ENCODE measurements at regions not wholly inside any gene's neighbourhood (a gene's known extent, or its start where the extent isn't known, plus 50 kb on each side); places are given as distances from the start of the nearest gene placed in this dataset.
"Not testable (repeated sequence)": the region's sequence is repeated elsewhere in the genome, so short reads cannot be mapped to it uniquely, and the experiment has no call there.

- not testable (repeated sequence) for H3K9me3 Mint-ChIP-seq, H3K4me3 Mint-ChIP-seq, H3K36me3 Mint-ChIP-seq, DNase-seq, H3K27me3 Mint-ChIP-seq, H3K27ac Mint-ChIP-seq
- H3K4me1 Mint-ChIP-seq: peaks cover 18% of the 10 kb centered on the region
Observed at GRCh38 chr6:5836597-5836996, 170.1 kb downstream of the NRN1 start.

DNA sequence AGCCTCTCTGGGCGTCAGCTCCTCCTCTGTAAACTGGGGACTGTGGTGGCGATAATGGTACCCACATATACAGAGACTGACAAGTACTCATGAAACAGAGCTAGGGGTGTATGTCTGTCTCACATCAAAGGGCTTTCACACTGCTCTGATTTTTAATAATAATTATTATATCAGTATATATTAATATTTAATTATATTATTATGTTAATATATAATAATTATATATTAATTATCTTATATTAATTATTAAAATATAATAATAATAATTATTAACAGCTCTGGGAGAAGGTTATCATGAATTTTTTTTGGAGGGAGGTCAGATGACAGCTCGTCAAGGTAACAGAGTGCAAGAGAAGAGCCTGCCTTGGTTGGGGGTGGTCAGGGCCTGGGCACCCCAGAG is 173.6 kb downstream of the NRN1 start:
- H3K4me3 Mint-ChIP-seq: no peak overlapping the region
- H3K4me1 Mint-ChIP-seq: peaks cover 44% of the 10 kb centered on the region
- H3K27me3 Mint-ChIP-seq: no peaks in the 10 kb centered on the region
- no peak for DNase-seq
- no peak overlapping the region for H3K27ac Mint-ChIP-seq
- no peaks in the 10 kb centered on the region for H3K9me3 Mint-ChIP-seq
- H3K36me3 Mint-ChIP-seq: peaks cover 5% of the 10 kb centered on the region

GRCh38 chr6:5832668-5833067 is 174.1 kb downstream of the NRN1 start:
- Mint-ChIP-seq H3K27me3 (no peaks in the 10 kb centered on the region), H3K4me3 (no peak overlapping the region), H3K4me1 (peaks cover 44% of the 10 kb centered on the region), H3K36me3 (peaks cover 5% of the 10 kb centered on the region), H3K27ac (peak overlapping the region; percentile 87), H3K9me3 (no peaks in the 10 kb centered on the region)
- no peak for DNase-seq

GRCh38 chr6:5831219-5831862 is 175.4 kb downstream of the NRN1 start:
- peak; percentile 42 for DNase-seq
- not testable (repeated sequence) for H3K27me3 Mint-ChIP-seq, H3K36me3 Mint-ChIP-seq, H3K9me3 Mint-ChIP-seq
- Mint-ChIP-seq H3K27ac (peak overlapping the region; percentile 87), H3K4me1 (peaks cover 44% of the 10 kb centered on the region), H3K4me3 (peak overlapping the region; percentile 7)

DNA sequence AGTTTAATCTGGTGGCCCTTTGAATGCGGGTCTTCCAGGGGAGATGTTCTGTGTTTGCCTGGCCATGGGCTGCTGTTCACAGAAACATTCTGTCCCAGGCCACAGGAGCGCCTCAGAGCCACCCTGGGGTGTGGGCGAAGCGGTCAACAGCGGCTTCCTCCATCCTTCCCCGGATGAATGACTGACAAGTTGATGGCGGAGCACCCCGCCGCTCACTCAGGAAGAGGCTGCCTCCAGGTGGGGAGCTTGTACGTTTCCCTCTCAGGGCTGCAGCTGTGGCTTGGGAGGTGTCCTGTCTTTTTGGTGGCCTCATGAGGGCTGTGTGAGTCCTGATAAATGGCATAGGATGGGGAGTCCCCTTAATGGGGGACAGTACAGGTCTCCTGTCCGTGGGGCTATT is 178.4 kb downstream of the NRN1 start:
- peaks cover 5% of the 10 kb centered on the region for H3K36me3 Mint-ChIP-seq
- H3K27ac Mint-ChIP-seq: no peak overlapping the region
- H3K4me3 Mint-ChIP-seq: no peak overlapping the region
- no peaks in the 10 kb centered on the region for H3K27me3 Mint-ChIP-seq
- no peaks in the 10 kb centered on the region for H3K9me3 Mint-ChIP-seq
- DNase-seq: no peak
- peaks cover 52% of the 10 kb centered on the region for H3K4me1 Mint-ChIP-seq

DNA sequence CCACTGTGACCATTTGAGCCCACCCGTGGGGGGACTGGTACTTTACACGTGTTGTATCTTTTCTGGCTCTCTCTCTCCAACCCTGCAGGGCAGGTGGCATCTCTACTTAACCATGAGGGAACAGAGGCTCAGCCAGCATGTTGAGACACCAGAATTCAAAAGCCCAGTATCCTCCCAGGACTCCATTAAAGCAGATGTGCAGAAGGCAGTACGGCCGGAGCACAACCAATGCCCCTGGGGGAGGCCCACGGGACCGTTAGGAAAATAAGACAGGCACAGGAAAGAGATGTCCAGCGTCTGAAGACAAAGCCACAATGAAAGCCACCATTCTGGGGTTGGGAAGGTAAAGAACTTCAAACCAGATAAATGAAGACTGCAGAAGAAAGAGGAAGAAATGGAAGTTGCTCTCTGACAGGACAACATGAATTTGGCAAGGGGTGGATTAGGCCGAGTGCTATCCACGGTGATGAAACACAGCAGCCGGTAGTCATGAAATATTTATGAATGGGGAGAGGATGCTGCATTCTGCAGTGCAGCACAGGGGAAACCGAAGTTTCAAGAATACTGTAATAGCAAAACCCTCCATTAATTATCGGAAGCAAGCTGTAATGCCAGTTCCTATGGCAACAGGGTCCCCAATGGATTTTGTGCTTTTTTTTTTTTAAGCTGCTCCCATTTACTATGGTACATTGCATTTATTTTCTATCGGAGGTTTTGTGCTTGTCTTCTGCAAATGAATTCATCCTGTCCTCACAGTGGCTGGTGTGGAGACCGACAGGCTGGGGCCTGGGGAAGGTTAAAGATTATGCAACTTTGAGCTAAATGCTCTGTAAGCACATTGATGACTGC is 179.4 kb downstream of the NRN1 start:
- no peak for DNase-seq
- peaks cover 44% of the 10 kb centered on the region for H3K4me1 Mint-ChIP-seq
- no peaks in the 10 kb centered on the region for H3K9me3 Mint-ChIP-seq
- H3K36me3 Mint-ChIP-seq: peaks cover 6% of the 10 kb centered on the region
- no peak overlapping the region for H3K27ac Mint-ChIP-seq
- no peaks in the 10 kb centered on the region for H3K27me3 Mint-ChIP-seq
- H3K4me3 Mint-ChIP-seq: no peak overlapping the region

DNA sequence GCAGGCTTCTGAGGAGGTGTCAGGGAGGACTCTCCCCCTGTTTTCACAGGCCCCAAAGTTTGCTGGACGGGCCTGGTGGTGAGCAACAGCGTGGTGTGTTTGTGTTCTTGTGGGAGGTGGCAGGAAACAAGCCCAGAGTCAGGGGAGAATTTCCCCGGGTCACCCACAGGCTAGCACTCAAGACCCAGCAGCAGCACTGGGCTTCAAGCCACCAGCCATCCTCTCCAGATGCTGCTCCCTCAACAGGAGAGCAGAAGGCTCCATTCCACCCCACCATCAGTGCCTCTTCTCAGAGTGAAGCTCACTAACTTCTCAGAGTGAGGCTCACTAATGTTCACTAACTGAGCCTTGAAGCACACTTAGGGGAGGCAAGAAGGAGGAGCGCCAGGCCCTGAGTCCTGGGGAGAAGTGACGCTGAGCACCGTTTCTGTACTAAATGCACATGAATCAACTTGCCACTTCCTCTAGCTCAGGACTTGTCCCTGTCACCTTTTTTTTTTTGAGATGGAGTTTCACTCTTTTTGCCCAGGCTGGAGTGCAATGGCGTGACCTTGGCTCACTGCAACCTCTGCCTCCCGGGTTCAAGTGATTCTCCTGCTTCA is 182.2 kb downstream of the NRN1 start:
- not testable (repeated sequence) for H3K36me3 Mint-ChIP-seq, H3K4me3 Mint-ChIP-seq, H3K27me3 Mint-ChIP-seq, H3K9me3 Mint-ChIP-seq, DNase-seq
- Mint-ChIP-seq H3K4me1 (peaks cover 22% of the 10 kb centered on the region), H3K27ac (peak overlapping the region; percentile 8)

Measured in activated naive CD8-positive, alpha-beta T cell treated with anti-CD3 and anti-CD28 coated beads for 36 hours (primary cell).